Fibroblast of mammary gland (primary cell): ENCODE measurements at regions not wholly inside any gene's neighbourhood (a gene's known extent, or its start where the extent isn't known, plus 50 kb on each side); places are given as distances from the start of the nearest gene placed in this dataset.
A peak's percentile ranks its signal among the peaks of the same experiment; 100 is the strongest.

Source experiments
- DNase-seq: peaks from one replicate; pipeline ENCODE4 v3.0.0-alpha.2; 2010; ENCODE audit warnings: low read depth
- H3K4me3 ChIP-seq: 2 replicates; pipeline ENCODE4 v1.5.1; 2011; ENCODE audit warnings: low read depth, mild to moderate bottlenecking, low read length, moderate library complexity; ENCODE audit not compliant: control insufficient read depth
- CTCF ChIP-seq: conservative IDR thresholded peaks from 2 replicates; pipeline ENCODE4 v1.5.1; 2011; ENCODE audit warnings: low read depth, low read length, inconsistent platforms; ENCODE audit not compliant: control insufficient read depth, insufficient read depth

- TF ChIP-seq CTCF = no peak
- no peak for DNase-seq
- no peak overlapping the region for H3K4me3 ChIP-seq
Observed at GRCh38 chr12:92634730-92635129, 68.1 kb upstream of the PLEKHG7 start.

DNA sequence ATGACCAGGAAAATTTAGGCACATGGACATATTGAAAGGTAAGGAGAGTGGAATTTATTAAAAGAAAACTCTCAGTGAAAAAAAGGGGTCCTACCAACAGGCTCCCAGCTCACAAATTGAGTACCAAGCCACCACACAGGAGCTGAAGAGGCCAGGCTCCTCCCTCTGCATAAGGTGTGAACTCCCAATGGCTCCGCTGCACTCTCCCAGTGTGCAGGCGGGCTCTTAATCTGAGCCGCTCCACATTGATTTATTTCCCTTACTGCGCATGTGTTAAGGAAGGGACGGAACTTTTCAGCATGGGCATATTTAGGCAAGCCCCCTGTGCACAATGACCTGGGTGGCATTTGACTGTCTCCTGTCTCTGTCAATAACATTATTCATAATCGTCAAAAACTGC lies 68.6 kb upstream of the PLEKHG7 start:
- DNase-seq = no peak
- no peak for TF ChIP-seq CTCF
- H3K4me3 ChIP-seq = no peak overlapping the region

GRCh38 chr12:92630968-92631367 lies 71.8 kb upstream of the PLEKHG7 start:
- DNase-seq = no peak
- no peak for TF ChIP-seq CTCF
- H3K4me3 ChIP-seq = no peak overlapping the region

GRCh38 chr12:92629349-92630065 lies 73.3 kb upstream of the PLEKHG7 start:
- no peak for TF ChIP-seq CTCF
- DNase-seq = no peak
- H3K4me3 ChIP-seq = no peak overlapping the region

- TF ChIP-seq CTCF = no peak
- H3K4me3 ChIP-seq = no peak overlapping the region
- DNase-seq = peak; percentile 38
Observed at GRCh38 chr12:92628476-92628875, 74.3 kb upstream of the PLEKHG7 start.

- no peak for DNase-seq
Observed at GRCh38 chr12:92627511-92627910, 75.3 kb upstream of the PLEKHG7 start.

More at GRCh38 chr12:92627511-92627910, 75.3 kb upstream of the PLEKHG7 start:
- TF ChIP-seq CTCF = no peak
- H3K4me3 ChIP-seq = no peak overlapping the region
